ENCODE measurements at regions not wholly inside any gene's neighbourhood (a gene's known extent, or its start where the extent isn't known, plus 50 kb on each side); places are given as distances from the start of the nearest gene placed in this dataset.

DNA sequence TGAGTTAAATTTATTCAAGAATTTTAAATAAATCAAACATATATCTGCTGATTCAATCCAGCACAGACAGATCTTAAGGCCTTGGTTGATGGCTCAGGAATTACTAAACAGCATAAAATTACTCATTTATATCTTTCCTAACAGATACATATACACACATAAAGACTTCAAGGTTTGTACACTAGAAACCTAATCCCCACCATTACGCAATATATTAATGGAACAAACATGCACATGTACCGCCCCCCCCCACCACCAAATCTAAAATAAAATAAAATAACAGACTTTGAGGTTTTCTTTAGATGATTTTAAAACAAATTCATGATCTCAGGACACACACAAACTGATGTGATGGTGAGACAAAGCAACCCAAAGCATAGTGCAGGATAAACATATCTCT, 333.9 kb upstream of the DDX53 start:
- TF ChIP-seq, protein P1, sequence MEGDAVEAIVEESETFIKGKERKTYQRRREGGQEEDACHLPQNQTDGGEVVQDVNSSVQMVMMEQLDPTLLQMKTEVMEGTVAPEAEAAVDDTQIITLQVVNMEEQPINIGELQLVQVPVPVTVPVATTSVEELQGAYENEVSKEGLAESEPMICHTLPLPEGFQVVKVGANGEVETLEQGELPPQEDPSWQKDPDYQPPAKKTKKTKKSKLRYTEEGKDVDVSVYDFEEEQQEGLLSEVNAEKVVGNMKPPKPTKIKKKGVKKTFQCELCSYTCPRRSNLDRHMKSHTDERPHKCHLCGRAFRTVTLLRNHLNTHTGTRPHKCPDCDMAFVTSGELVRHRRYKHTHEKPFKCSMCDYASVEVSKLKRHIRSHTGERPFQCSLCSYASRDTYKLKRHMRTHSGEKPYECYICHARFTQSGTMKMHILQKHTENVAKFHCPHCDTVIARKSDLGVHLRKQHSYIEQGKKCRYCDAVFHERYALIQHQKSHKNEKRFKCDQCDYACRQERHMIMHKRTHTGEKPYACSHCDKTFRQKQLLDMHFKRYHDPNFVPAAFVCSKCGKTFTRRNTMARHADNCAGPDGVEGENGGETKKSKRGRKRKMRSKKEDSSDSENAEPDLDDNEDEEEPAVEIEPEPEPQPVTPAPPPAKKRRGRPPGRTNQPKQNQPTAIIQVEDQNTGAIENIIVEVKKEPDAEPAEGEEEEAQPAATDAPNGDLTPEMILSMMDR (IDR thresholded peaks at IDR 0.05) = no peak
- TF ChIP-seq POLR2A (IDR thresholded peaks at IDR 0.05) = no peak
- no peak for TF ChIP-seq POLR2AphosphoS5 (IDR thresholded peaks at IDR 0.05)

All from transverse colon (tissue), 4 donors.